ENCODE measurements at regions not wholly inside any gene's neighbourhood (a gene's known extent, or its start where the extent isn't known, plus 50 kb on each side); places are given as distances from the start of the nearest gene placed in this dataset.
"Not testable (repeated sequence)": the region's sequence is repeated elsewhere in the genome, so short reads cannot be mapped to it uniquely, and the experiment has no call there.

DNA sequence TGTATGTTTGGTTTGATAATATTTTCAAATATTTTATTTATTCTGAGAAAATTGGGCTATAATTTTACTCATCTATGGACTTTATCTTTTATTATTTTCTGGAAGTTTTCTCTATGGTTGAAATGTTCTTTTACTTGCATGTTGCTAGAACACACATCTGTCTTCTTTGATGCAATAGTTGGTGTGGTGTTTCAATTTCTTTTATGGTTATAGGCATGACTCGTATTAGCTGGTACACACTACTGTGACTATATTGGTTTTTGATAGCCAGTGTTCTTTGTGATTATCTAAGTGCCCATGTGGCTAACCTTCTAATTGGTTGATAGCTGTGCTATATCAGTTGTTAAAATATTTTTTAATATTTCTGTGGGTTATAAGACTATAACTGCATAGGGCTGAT is 1343.3 kb upstream of the GJE1 start:
- Histone ChIP-seq H3K4me1 (no peaks in the 10 kb centered on the region), H3K9me3 (no peaks in the 10 kb centered on the region), H3K36me3 (no peaks in the 10 kb centered on the region), H3K4me3 (no peak overlapping the region), H3K27me3 (no peaks in the 10 kb centered on the region), H3K27ac (no peak overlapping the region)
- TF ChIP-seq EP300 (IDR thresholded peaks at IDR 0.05): no peak
- TF ChIP-seq POLR2A (IDR thresholded peaks at IDR 0.05): no peak
- TF ChIP-seq, protein P1, sequence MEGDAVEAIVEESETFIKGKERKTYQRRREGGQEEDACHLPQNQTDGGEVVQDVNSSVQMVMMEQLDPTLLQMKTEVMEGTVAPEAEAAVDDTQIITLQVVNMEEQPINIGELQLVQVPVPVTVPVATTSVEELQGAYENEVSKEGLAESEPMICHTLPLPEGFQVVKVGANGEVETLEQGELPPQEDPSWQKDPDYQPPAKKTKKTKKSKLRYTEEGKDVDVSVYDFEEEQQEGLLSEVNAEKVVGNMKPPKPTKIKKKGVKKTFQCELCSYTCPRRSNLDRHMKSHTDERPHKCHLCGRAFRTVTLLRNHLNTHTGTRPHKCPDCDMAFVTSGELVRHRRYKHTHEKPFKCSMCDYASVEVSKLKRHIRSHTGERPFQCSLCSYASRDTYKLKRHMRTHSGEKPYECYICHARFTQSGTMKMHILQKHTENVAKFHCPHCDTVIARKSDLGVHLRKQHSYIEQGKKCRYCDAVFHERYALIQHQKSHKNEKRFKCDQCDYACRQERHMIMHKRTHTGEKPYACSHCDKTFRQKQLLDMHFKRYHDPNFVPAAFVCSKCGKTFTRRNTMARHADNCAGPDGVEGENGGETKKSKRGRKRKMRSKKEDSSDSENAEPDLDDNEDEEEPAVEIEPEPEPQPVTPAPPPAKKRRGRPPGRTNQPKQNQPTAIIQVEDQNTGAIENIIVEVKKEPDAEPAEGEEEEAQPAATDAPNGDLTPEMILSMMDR (IDR thresholded peaks at IDR 0.05): no peak
- TF ChIP-seq POLR2AphosphoS5 (IDR thresholded peaks at IDR 0.05): no peak
- no peak for DNase-seq (ENCODE audit: low spot score in 2 of 2)
- WGBS: 86% methylated on average over 1 of the region's 1 CpG

- no peak for DNase-seq (ENCODE audit: low spot score in 2 of 2)
- H3K27me3 ChIP-seq: no peaks in the 10 kb centered on the region
- WGBS: 48% methylated on average over 1 of the region's 1 CpG
- no peak overlapping the region for H3K4me3 ChIP-seq
- H3K27ac ChIP-seq: no peak overlapping the region
- H3K36me3 ChIP-seq: no peaks in the 10 kb centered on the region
- no peak for TF ChIP-seq EP300 (IDR thresholded peaks at IDR 0.05)
- TF ChIP-seq, protein P1 (IDR thresholded peaks at IDR 0.05): no peak
- no peaks in the 10 kb centered on the region for H3K4me1 ChIP-seq
- no peaks in the 10 kb centered on the region for H3K9me3 ChIP-seq
Measured at GRCh38 chr6:140785926-140786325, 1346.8 kb upstream of the GJE1 start.

GRCh38 chr6:140784573-140784972 is 1348.2 kb upstream of the GJE1 start:
- WGBS: 48% methylated on average over 2 of the region's 2 CpGs
- Histone ChIP-seq H3K4me3 (no peak overlapping the region), H3K27me3 (no peaks in the 10 kb centered on the region), H3K36me3 (no peaks in the 10 kb centered on the region), H3K4me1 (no peaks in the 10 kb centered on the region), H3K27ac (no peak overlapping the region), H3K9me3 (no peaks in the 10 kb centered on the region)
- TF ChIP-seq, protein P1 (IDR thresholded peaks at IDR 0.05): no peak
- TF ChIP-seq EP300 (IDR thresholded peaks at IDR 0.05) (no peak), POLR2AphosphoS5 (IDR thresholded peaks at IDR 0.05) (no peak), POLR2A (IDR thresholded peaks at IDR 0.05) (no peak)
- DNase-seq (ENCODE audit: low spot score in 2 of 2): no peak

GRCh38 chr6:140783504-140783903 is 1349.2 kb upstream of the GJE1 start:
- H3K4me3 ChIP-seq; H3K9me3 ChIP-seq; DNase-seq (ENCODE audit: low spot score in 2 of 2); H3K27ac ChIP-seq; H3K27me3 ChIP-seq; H3K4me1 ChIP-seq; H3K36me3 ChIP-seq: not testable (repeated sequence)
- 93% methylated on average over 2 of the region's 2 CpGs for WGBS

DNA sequence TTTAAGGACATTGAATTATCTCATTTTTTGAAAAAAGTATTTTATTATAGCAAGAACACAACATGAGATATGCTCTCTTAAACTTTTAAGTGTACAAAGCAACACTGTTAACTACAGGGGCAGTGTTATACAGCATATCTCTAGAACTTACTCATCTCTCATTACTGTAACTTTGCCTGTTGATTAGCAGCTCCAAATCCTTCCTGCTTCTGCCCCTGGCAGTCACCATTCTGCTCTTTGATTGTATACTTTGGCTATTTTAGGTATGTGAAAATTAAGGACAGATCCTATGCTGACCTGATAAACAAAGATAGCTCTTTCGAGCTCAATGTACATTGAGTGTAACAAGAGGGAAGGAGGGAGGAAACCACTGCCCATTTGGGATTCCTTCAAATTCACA is 1349.8 kb upstream of the GJE1 start:
- DNase-seq (ENCODE audit: low spot score in 2 of 2): no peak
- no peaks in the 10 kb centered on the region for H3K36me3 ChIP-seq
- 90% methylated on average over 1 of the region's 1 CpG for WGBS
- H3K4me1 ChIP-seq: no peaks in the 10 kb centered on the region
- TF ChIP-seq POLR2AphosphoS5 (IDR thresholded peaks at IDR 0.05) (no peak), EP300 (IDR thresholded peaks at IDR 0.05) (no peak), POLR2A (IDR thresholded peaks at IDR 0.05) (no peak)
- TF ChIP-seq, protein P1 (IDR thresholded peaks at IDR 0.05): no peak
- H3K27ac ChIP-seq: no peak overlapping the region
- H3K4me3 ChIP-seq: no peak overlapping the region
- H3K27me3 ChIP-seq: no peaks in the 10 kb centered on the region
- H3K9me3 ChIP-seq: no peaks in the 10 kb centered on the region

- no peak overlapping the region for H3K27ac ChIP-seq
- H3K9me3 ChIP-seq: no peaks in the 10 kb centered on the region
- WGBS: 86% methylated on average over 5 of the region's 5 CpGs
- no peaks in the 10 kb centered on the region for H3K36me3 ChIP-seq
- no peaks in the 10 kb centered on the region for H3K4me1 ChIP-seq
- no peak for DNase-seq (ENCODE audit: low spot score in 2 of 2)
- H3K4me3 ChIP-seq: no peak overlapping the region
- no peaks in the 10 kb centered on the region for H3K27me3 ChIP-seq
- TF ChIP-seq POLR2AphosphoS5 (IDR thresholded peaks at IDR 0.05): no peak
Measured at GRCh38 chr6:140779991-140780596, 1352.6 kb upstream of the GJE1 start.
